GM12874 (cell line): ENCODE measurements at regions not wholly inside any gene's neighbourhood (a gene's known extent, or its start where the extent isn't known, plus 50 kb on each side); places are given as distances from the start of the nearest gene placed in this dataset.

Source experiments
- TF ChIP-seq, protein P1 (sequence below): IDR thresholded peaks from 2 replicates; pipeline ENCODE4 v1.5.1; 2011; ENCODE audit warnings: low read depth, mild to moderate bottlenecking, control low read depth, low read length, moderate library complexity; ENCODE audit not compliant: insufficient read depth

DNA sequence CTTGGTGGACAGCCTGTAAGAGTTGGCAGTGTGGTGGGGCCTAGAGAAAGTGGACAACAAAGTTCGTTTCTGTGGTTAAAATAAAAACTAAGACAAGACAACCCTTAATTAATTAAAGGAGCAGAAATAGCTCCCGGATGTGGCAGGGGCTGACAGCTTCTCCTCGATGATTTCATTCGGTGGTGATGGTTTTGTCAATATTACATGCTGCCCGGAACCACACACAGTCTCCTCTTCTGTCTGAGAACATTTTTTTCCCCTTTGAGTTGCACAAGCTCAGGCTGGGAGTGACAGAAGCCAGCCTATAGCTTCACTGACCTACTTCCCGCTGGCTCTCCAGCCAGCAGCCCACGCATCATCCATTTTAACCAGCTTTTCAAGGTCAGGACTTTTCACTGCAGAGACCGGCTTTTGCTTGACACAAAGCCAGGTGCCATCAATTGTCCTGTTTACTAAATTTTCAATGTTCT, 378.8 kb downstream of the SLC4A3 start:
- TF ChIP-seq, protein P1, sequence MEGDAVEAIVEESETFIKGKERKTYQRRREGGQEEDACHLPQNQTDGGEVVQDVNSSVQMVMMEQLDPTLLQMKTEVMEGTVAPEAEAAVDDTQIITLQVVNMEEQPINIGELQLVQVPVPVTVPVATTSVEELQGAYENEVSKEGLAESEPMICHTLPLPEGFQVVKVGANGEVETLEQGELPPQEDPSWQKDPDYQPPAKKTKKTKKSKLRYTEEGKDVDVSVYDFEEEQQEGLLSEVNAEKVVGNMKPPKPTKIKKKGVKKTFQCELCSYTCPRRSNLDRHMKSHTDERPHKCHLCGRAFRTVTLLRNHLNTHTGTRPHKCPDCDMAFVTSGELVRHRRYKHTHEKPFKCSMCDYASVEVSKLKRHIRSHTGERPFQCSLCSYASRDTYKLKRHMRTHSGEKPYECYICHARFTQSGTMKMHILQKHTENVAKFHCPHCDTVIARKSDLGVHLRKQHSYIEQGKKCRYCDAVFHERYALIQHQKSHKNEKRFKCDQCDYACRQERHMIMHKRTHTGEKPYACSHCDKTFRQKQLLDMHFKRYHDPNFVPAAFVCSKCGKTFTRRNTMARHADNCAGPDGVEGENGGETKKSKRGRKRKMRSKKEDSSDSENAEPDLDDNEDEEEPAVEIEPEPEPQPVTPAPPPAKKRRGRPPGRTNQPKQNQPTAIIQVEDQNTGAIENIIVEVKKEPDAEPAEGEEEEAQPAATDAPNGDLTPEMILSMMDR: no peak

DNA sequence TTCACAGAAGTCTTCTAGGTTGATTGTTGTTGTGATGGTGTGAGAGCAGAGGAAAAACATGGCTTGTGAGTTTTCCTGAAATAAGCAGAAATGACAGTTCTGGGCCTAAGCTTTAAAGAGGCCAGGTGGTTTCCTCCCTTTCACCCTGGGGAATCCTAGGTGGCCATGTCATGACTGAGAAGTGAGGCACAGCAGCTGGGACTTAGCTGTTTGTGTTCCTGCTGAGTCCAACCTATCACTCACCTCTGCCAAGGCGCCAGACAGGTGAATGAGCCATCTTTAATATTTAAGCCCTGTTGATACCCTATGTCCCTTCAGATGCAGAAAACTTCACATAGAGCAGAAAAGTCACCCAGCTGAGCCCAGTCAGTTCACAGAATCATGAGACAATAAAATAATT, 384.4 kb downstream of the SLC4A3 start:
- TF ChIP-seq, protein P1: no peak

DNA sequence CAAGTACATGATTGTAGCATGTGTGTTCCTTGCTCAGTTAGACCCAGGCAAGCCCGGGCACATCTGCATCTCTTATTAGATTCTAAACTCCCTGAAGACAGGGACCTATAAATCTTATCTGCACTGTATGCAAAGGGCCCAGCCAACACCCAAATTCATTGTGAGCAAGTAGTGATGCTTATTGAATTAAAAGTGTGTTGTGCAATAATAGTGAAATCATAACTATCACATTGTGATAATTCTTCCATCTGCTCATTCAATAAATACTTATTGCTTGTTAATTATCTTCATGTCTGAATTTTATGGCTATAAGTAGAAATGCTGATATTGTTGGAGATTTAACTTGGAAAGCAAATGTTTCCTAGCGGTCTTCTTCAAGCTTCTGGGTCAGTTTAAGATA, 387.5 kb downstream of the SLC4A3 start:
- TF ChIP-seq, protein P1: no peak

DNA sequence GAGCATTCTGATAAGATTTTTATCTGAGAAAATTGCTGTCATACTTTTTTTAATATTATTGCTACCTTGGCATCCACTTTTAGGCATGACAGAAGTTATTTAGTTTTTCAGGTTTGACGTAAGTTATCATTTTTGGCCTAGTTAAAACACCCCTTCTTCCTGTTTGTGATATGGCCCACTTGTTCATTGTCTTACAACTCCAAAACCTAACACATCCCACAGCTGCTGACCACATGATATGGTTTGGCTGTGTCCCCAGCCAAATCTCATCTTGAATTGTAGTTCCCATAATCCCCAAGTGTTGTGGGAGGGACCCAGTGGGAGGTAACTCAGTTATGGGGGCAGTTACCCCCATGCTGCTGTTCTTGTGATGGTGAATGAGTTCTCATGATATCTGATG, 388.1 kb downstream of the SLC4A3 start:
- TF ChIP-seq, protein P1: no peak

DNA sequence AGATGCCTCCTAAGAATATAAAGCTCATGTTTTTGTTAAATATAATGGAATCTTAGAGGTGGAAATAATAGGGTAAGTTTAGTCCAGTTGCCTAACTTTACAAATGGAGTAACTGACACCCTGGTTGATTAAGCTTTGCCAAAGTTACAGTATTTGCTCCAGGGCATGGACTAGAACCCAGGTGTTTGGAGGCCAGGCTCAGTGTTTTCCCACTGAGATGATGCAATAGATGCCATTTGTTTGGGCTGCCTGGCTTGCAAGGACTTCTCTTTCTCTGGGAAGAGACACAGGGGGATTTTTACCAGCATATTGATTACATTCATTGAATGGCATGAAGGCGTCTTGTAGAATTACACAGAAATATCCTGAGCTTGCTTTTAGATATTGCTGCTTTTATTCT, 397.8 kb downstream of the SLC4A3 start:
- TF ChIP-seq, protein P1: no peak

DNA sequence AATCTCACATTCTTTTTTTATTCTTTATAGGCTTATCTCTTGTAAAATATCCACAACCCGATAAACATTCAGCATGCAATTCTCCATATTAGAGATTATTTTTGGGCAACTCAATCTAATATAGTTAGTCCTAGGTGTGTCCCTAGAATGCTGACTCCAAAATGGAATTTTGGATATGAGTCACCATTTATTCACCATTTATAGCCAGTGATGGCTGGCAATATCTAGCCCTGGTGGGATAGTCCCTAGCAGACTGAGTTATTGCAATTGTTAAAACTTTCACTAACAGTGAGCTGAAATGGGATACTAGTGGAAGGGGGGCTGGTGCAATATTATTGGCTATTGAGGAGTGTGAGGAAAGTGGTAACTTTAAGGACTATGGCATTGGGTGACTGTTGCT, 401.6 kb downstream of the SLC4A3 start:
- TF ChIP-seq, protein P1: no peak

DNA sequence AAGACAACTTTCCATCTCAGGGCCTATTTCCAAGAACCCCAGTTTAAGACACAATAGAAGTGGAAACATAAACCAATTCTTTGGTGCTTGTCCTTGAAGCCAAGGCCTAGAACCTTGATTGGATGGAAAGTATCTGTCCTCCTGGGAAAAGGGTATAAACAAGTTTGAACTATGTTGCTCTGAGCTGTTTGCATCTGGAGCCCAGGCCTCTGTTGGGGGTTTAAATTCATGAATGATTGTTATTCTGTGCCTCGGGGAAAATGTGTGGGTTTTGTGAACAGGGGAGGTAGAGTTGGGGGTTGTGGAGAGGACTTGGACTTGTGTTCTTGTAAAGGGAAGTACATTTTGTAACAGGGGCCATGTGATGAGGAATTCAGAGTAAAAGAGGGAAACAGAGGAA, 406.1 kb downstream of the SLC4A3 start:
- TF ChIP-seq, protein P1: no peak
